H1 (cell line): ENCODE measurements at regions not wholly inside any gene's neighbourhood (a gene's known extent, or its start where the extent isn't known, plus 50 kb on each side); places are given as distances from the start of the nearest gene placed in this dataset.

Experiments used
- CTCF ChIA-PET: fragments of 300-600 bp; sonication (Branson Sonifier 250); formaldehyde crosslinking; loops from one replicate; lab custom pipeline; 2021; ENCODE audit not compliant: partially characterized antibody; lab: Charles Lee
- POLR2A ChIA-PET: fragments of 300-600 bp; sonication (Branson Sonifier 250); formaldehyde crosslinking; loops from one replicate; lab custom pipeline; 2021; ENCODE audit warnings: inconsistent platforms; ENCODE audit not compliant: partially characterized antibody; lab: Charles Lee
- DNase-seq, 2 experiments: peaks; one replicate each; pipeline versions ENCODE4 v3.0.0 to v3.0.0-alpha.2; 2010 to 2022; ENCODE audit warnings: low spot score in 2 of 2, low read depth in 1 of 2, mixed read lengths in 1 of 2
- FAIRE-seq: peaks from 2 replicates; lab custom pipeline; 2011; peaks lifted over from hg19 to GRCh38; lab: Jason Lieb, UNC
- H2AFZ ChIP-seq: 2 replicates; pipeline ENCODE4 v1.8.1; 2012; ENCODE audit warnings: low read length, inconsistent platforms
- H2AK5ac ChIP-seq: 2 replicates; pipeline ENCODE4 v1.6.1; 2013; ENCODE audit warnings: low read depth, low read length
- H2BK120ac ChIP-seq: replicated peaks from 2 replicates; pipeline ENCODE3; 2013; ENCODE audit warnings: low read depth, low read length, inconsistent platforms
- H2BK12ac ChIP-seq: 2 replicates; pipeline ENCODE4 v1.6.1; 2013; ENCODE audit warnings: low read depth, low read length
- H2BK15ac ChIP-seq: 2 replicates; pipeline ENCODE4 v1.6.1; 2013; ENCODE audit warnings: low read length
- H2BK20ac ChIP-seq: 2 replicates; pipeline ENCODE4 v1.6.1; 2013; ENCODE audit warnings: low read length
- H2BK5ac ChIP-seq: 2 replicates; pipeline ENCODE4 v1.6.1; 2013; ENCODE audit warnings: low read depth, low read length
- H3K14ac ChIP-seq: 2 replicates; pipeline ENCODE4 v1.6.1; 2013; ENCODE audit warnings: inconsistent platforms; ENCODE audit not compliant: insufficient read length
- H3K18ac ChIP-seq: 2 replicates; pipeline ENCODE4 v1.6.1; 2013; ENCODE audit warnings: low read length; ENCODE audit errors: extremely low read depth
- H3K23ac ChIP-seq: 2 replicates; pipeline ENCODE4 v1.6.1; 2013; ENCODE audit warnings: inconsistent platforms; ENCODE audit not compliant: insufficient read length
- H3K23me2 ChIP-seq: 2 replicates; pipeline ENCODE4 v1.6.1; 2013; ENCODE audit warnings: low read depth, low read length
- H3K27ac ChIP-seq: 2 replicates; pipeline ENCODE4 v1.6.1; 2011; ENCODE audit warnings: low read depth, low read length, inconsistent platforms
- H3K27me3 ChIP-seq, 4 experiments: replicated peaks in 1 of 4; 1 replicate in 1 of 4; 2 replicates in 3 of 4; pipeline versions ENCODE4 v1.6.1 to v1.8.1; 2011 to 2013; ENCODE audit warnings: low read length in 3 of 4, mild to moderate bottlenecking in 3 of 4, inconsistent platforms in 2 of 4, mixed read lengths in 2 of 4, moderate library complexity in 1 of 4; ENCODE audit not compliant: control insufficient read depth in 3 of 4, insufficient read depth in 3 of 4; ENCODE audit errors: extremely low read depth in 1 of 4
- H3K36me3 ChIP-seq, 4 experiments: 2 replicates each; pipeline versions ENCODE4 v1.6.1 to v1.8.1; 2011 to 2013; ENCODE audit warnings: mild to moderate bottlenecking in 4 of 4, low read length in 3 of 4, moderate library complexity in 2 of 4, control low read depth in 1 of 4, inconsistent platforms in 1 of 4; ENCODE audit not compliant: insufficient read depth in 4 of 4, control insufficient read depth in 2 of 4
- H3K4ac ChIP-seq: replicated peaks from 2 replicates; pipeline ENCODE3; 2013; ENCODE audit warnings: low read length, low read depth, mixed read lengths, inconsistent platforms; ENCODE audit not compliant: insufficient read length
- H3K4me1 ChIP-seq, 4 experiments: replicated peaks in 1 of 4; 1 replicate in 1 of 4; 2 replicates in 3 of 4; pipeline versions ENCODE4 v1.6.1 to v1.8.1; 2011 to 2013; ENCODE audit warnings: low read length in 3 of 4, inconsistent platforms in 2 of 4, mixed read lengths in 1 of 4; ENCODE audit not compliant: insufficient read depth in 4 of 4, control insufficient read depth in 3 of 4
- H3K4me2 ChIP-seq, 2 experiments: 2 replicates each; pipeline versions ENCODE4 v1.6.1 to v1.8.1; 2011 to 2013; ENCODE audit warnings: low read depth in 2 of 2, low read length in 2 of 2, control low read depth in 1 of 2, inconsistent platforms in 1 of 2, mild to moderate bottlenecking in 1 of 2; ENCODE audit not compliant: insufficient read depth in 1 of 2
- H3K4me3 ChIP-seq, 4 experiments: fragments of 200-600, 300-600 bp in 1 of 4; sonication (generic), shearing (Covaris generic), sonication (Bioruptor Twin) in 1 of 4; 2 replicates each; pipeline versions ENCODE4 v1.5.1 to v1.8.1; 2011 to 2016; ENCODE audit warnings: low read length in 4 of 4, low read depth in 3 of 4, control low read depth in 2 of 4, inconsistent platforms in 2 of 4, mild to moderate bottlenecking in 2 of 4, mixed read lengths in 1 of 4, moderate library complexity in 1 of 4; ENCODE audit not compliant: insufficient read depth in 2 of 4; ENCODE audit errors: extremely low read depth in 1 of 4
- H3K56ac ChIP-seq: replicated peaks from 2 replicates; pipeline ENCODE3; 2013; ENCODE audit warnings: low read depth, mild to moderate bottlenecking, mixed read lengths, low read length, inconsistent platforms; ENCODE audit not compliant: insufficient read length
- H3K79me1 ChIP-seq: 2 replicates; pipeline ENCODE4 v1.6.1; 2013; ENCODE audit warnings: low read depth, low read length, control low read depth
- H3K79me2 ChIP-seq, 2 experiments: 2 replicates each; pipeline versions ENCODE4 v1.6.1 to v1.8.1; 2012 to 2013; ENCODE audit warnings: low read length in 2 of 2, mild to moderate bottlenecking in 2 of 2, inconsistent platforms in 1 of 2; ENCODE audit not compliant: insufficient read depth in 2 of 2, control insufficient read depth in 1 of 2
- H3K9ac ChIP-seq, 4 experiments: replicated peaks in 1 of 4; 1 replicate in 1 of 4; 2 replicates in 3 of 4; pipeline versions ENCODE4 v1.6.1 to v1.8.1; 2011 to 2013; ENCODE audit warnings: low read depth in 3 of 4, low read length in 3 of 4, control low read depth in 2 of 4, mild to moderate bottlenecking in 2 of 4, moderate library complexity in 2 of 4, inconsistent platforms in 1 of 4; ENCODE audit errors: extremely low read depth in 1 of 4
- H3K9me3 ChIP-seq, 2 experiments: 2 replicates each; pipeline versions ENCODE4 v1.6.1 to v1.8.1; 2012 to 2013; ENCODE audit warnings: mild to moderate bottlenecking in 2 of 2, moderate library complexity in 2 of 2, control low read depth in 1 of 2, inconsistent platforms in 1 of 2, low read depth in 1 of 2, low read length in 1 of 2, mixed read lengths in 1 of 2; ENCODE audit not compliant: insufficient read depth in 2 of 2
- H4K20me1 ChIP-seq, 2 experiments: replicated peaks in 1 of 2; 2 replicates each; pipeline versions ENCODE3 to v1.8.1; 2011 to 2013; ENCODE audit warnings: inconsistent platforms in 2 of 2, low read length in 2 of 2, mild to moderate bottlenecking in 1 of 2; ENCODE audit not compliant: insufficient read depth in 2 of 2, control insufficient read depth in 1 of 2
- H4K5ac ChIP-seq: 2 replicates; pipeline ENCODE4 v1.6.1; 2013; ENCODE audit warnings: low read length, low read depth, mixed read lengths, inconsistent platforms; ENCODE audit not compliant: insufficient read length
- H4K8ac ChIP-seq: 2 replicates; pipeline ENCODE4 v1.8.0; 2013; ENCODE audit warnings: mild to moderate bottlenecking, moderate library complexity, low read length, inconsistent platforms; ENCODE audit not compliant: insufficient read depth; ENCODE audit errors: extremely low read depth
- H4K91ac ChIP-seq: replicated peaks from 2 replicates; pipeline ENCODE3; 2013; ENCODE audit warnings: low read length, mixed read lengths, inconsistent platforms; ENCODE audit not compliant: insufficient read length
- ATF2 ChIP-seq: IDR thresholded peaks from 2 replicates; pipeline ENCODE4 v1.6.1; 2012; ENCODE audit warnings: low read length, inconsistent platforms
- BACH1 ChIP-seq: IDR thresholded peaks from 2 replicates; pipeline ENCODE4 v1.6.1; 2012; ENCODE audit warnings: low read length, improper control_type of control experiment
- CEBPB ChIP-seq: IDR thresholded peaks from 2 replicates; pipeline ENCODE4 v1.6.1; 2012; ENCODE audit warnings: low read depth, low read length
- CTBP2 ChIP-seq: IDR thresholded peaks from 2 replicates; pipeline ENCODE4 v1.7.0; 2011; ENCODE audit warnings: borderline replicate concordance, mild to moderate bottlenecking, moderate library complexity, mixed read lengths, low read length; ENCODE audit not compliant: insufficient read depth, insufficient read length
- EP300 ChIP-seq, 2 experiments: IDR thresholded peaks; 1 replicate in 1 of 2; 2 replicates in 1 of 2; pipeline ENCODE4 v1.6.1; 2011 to 2012; ENCODE audit warnings: low read depth in 2 of 2, low read length in 2 of 2, mild to moderate bottlenecking in 2 of 2, borderline replicate concordance in 1 of 2, inconsistent platforms in 1 of 2, moderate library complexity in 1 of 2
- GABPA ChIP-seq: IDR thresholded peaks from 2 replicates; pipeline ENCODE4 v1.6.1; 2011; ENCODE audit warnings: mild to moderate bottlenecking, low read length, moderate library complexity, borderline replicate concordance; ENCODE audit not compliant: insufficient read depth
- KDM4A ChIP-seq: IDR thresholded peaks from one replicate; pipeline ENCODE4 v1.7.1; 2012; ENCODE audit warnings: low read depth, mild to moderate bottlenecking, moderate library complexity, low read length, inconsistent platforms; ENCODE audit not compliant: severe bottlenecking
- RXRA ChIP-seq: IDR thresholded peaks from 2 replicates; pipeline ENCODE4 v1.6.1; 2011; ENCODE audit warnings: low read depth, mild to moderate bottlenecking, low read length, moderate library complexity; ENCODE audit not compliant: insufficient read depth
- SAP30 ChIP-seq: fragments of 300-600 bp; sonication (generic); IDR thresholded peaks from 2 replicates; pipeline ENCODE4 v1.7.1; 2012; ENCODE audit warnings: low read length, moderate library complexity, mild to moderate bottlenecking, inconsistent platforms; ENCODE audit not compliant: insufficient read depth, insufficient replicate concordance
- SIN3A ChIP-seq, 2 experiments: IDR thresholded peaks in 1 of 2; conservative IDR thresholded peaks in 1 of 2; 2 replicates each; pipeline ENCODE4 v1.6.1; 2011 to 2012; ENCODE audit warnings: low read length in 2 of 2, improper control_type of control experiment in 1 of 2, low read depth in 1 of 2, mild to moderate bottlenecking in 1 of 2
- SIRT6 ChIP-seq: IDR thresholded peaks from one replicate; pipeline ENCODE4 v1.7.1; 2012; ENCODE audit warnings: low read length, inconsistent platforms
- TAF7 ChIP-seq: optimal IDR thresholded peaks from 2 replicates; pipeline ENCODE3; 2011; ENCODE audit warnings: low read depth, mild to moderate bottlenecking, inconsistent platforms, low read length, moderate library complexity, borderline replicate concordance
- TBP ChIP-seq: IDR thresholded peaks from 2 replicates; pipeline ENCODE4 v1.6.1; 2011; ENCODE audit warnings: low read depth, low read length, improper control_type of control experiment
- WGBS, 2 experiments: shearing (Covaris generic) in 1 of 2; methylation state at CpG; one replicate each; pipeline versions ENCODE4 v1.1.6 to v1.1.7; 2013 to 2015; ENCODE audit warnings: low lambda C conversion rate in 2 of 2, mixed read lengths in 2 of 2, inconsistent platforms in 1 of 2, low coverage in 1 of 2, missing lambda C conversion rate in 1 of 2; ENCODE audit not compliant: insufficient replicate concordance in 2 of 2, insufficient coverage in 1 of 2, insufficient read length in 1 of 2; ENCODE audit errors: extremely low coverage in 1 of 2, missing lambda C conversion rate in 1 of 2; 5-methylcytosine and 5-hydroxymethylcytosine counted together

DNA sequence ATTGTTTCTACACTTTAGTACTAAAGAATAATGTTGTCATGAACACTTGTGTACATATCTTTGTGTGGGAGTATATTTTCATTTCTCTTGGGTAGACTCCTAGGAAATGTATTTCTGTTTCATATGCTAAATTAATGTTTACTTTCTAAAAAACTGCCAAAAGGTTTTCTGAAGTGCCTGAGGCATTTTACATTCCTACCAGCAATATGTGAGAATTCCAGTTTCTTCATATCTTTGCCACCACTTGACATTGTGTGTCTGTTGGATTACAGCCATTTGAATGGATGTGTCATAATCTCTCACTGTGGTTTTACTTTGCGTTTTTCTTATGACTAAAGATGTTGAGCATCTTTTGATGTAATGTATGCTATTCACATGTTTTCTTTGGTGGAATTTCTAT is 428.2 kb upstream of the KCNH7 start:
- Histone ChIP-seq H2AK5ac (no peak overlapping the region), H4K8ac (no peak overlapping the region), H2BK5ac (no peak overlapping the region), H3K4me3 (no peak overlapping the region), H3K36me3 (no peaks in the 10 kb centered on the region), H3K9ac (no peak overlapping the region), H3K79me2 (no peaks in the 10 kb centered on the region), H3K27ac (no peak overlapping the region), H3K4ac (no peak overlapping the region), H3K23me2 (no peaks in the 10 kb centered on the region), H2BK120ac (no peak overlapping the region), H2BK12ac (no peak overlapping the region), H3K79me1 (no peaks in the 10 kb centered on the region), H3K23ac (no peak overlapping the region), H4K91ac (no peak overlapping the region), H3K4me2 (no peak overlapping the region), H3K27me3 (no peaks in the 10 kb centered on the region), H2BK15ac (no peak overlapping the region), H2BK20ac (no peak overlapping the region), H4K20me1 (no peaks in the 10 kb centered on the region), H2AFZ (no peak overlapping the region), H3K56ac (no peak overlapping the region), H3K18ac (no peak overlapping the region), H3K14ac (no peak overlapping the region), H3K4me1 (no peaks in the 10 kb centered on the region), H3K9me3 (no peaks in the 10 kb centered on the region), H4K5ac (no peak overlapping the region)
- FAIRE-seq, result no peak
- WGBS, 2 experiments, result 86% methylated on average over 1 of the region's 1 CpG; no CpG with 5 or more reads in 1 of the 2 experiments
- CTCF ChIA-PET, result no interaction called here
- POLR2A ChIA-PET, result no interaction called here
- DNase-seq, result no peak
- TF ChIP-seq RXRA, result no peak
- no peak for TF ChIP-seq KDM4A
- TF ChIP-seq SAP30, result no peak
- no peak for TF ChIP-seq BACH1
- TF ChIP-seq SIRT6, result no peak
- TF ChIP-seq ATF2, result no peak
- no peak for TF ChIP-seq CTBP2
- no peak for TF ChIP-seq EP300 (IDR thresholded peaks at IDR 0.05; ENCODE audit: borderline replicate concordance in 1 of 2, low read depth in 2 of 2, low read length in 2 of 2)
- TF ChIP-seq GABPA, result no peak
- TF ChIP-seq CEBPB, result no peak
- no peak for TF ChIP-seq TBP
- TF ChIP-seq TAF7, result no peak
- no peak for TF ChIP-seq SIN3A (conservative IDR thresholded peaks at IDR 0.05 in 1 of 2, IDR thresholded peaks at IDR 0.05 in 1 of 2; ENCODE audit: low read depth in 1 of 2, low read length in 2 of 2)
